ENCODE measurements at regions not wholly inside any gene's neighbourhood (a gene's known extent, or its start where the extent isn't known, plus 50 kb on each side); places are given as distances from the start of the nearest gene placed in this dataset.
A peak's percentile ranks its signal among the peaks of the same experiment; 100 is the strongest.
"Not testable (repeated sequence)": the region's sequence is repeated elsewhere in the genome, so short reads cannot be mapped to it uniquely, and the experiment has no call there.

- H3K4me3 Mint-ChIP-seq, result no peak overlapping the region
- peaks cover 14% of the 10 kb centered on the region for H3K36me3 Mint-ChIP-seq
- peaks cover 26% of the 10 kb centered on the region for H3K4me1 Mint-ChIP-seq
- peak overlapping the region; percentile 90 for H3K27ac Mint-ChIP-seq
- no peak for DNase-seq (ENCODE audit: low spot score in 2 of 2, unreplicated experiment in 2 of 2)
- H3K9me3 Mint-ChIP-seq, result peaks cover 4% of the 10 kb centered on the region
- TF ChIP-seq CTCF (IDR thresholded peaks at IDR 0.05; ENCODE audit: unreplicated experiment), result no peak
- no peaks in the 10 kb centered on the region for H3K27me3 Mint-ChIP-seq (ENCODE audit: low read depth)
Observed at GRCh38 chrX:73979551-73980131, 127.1 kb upstream of the XIST start.

DNA sequence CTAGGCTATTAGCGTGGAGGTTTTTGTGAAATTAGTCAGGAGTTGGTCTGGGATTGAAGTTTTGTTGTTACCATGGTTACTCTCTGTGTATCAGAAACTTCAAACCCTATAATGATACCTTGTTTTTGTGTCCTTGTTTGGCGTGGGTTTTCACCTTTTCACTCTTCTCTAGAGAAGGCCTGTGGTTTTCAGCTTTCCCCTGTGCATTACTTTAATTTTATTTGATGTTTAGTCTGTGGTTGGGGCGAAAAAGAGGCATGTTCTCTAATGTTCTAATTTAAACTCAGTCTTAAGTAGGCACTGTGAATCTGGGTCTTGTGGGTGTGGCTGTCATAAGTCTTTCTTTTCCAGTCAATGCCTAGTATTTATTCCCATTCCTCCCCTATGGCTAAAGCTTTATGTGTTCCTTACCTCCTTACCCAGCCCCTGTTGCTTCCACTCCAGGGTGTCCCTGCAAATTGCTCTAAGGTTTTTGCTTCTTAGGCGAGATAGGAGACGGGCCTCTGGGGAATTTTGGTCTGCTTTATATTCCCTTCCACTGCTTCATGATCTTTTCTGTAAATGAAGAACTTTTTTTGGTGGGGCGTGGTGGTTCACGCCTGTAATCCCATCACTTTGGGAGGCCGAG lies 125.1 kb upstream of the XIST start:
- no peak overlapping the region for H3K4me3 Mint-ChIP-seq
- H3K9me3 Mint-ChIP-seq, result peaks cover 10% of the 10 kb centered on the region
- no peak for DNase-seq (ENCODE audit: low spot score in 2 of 2, unreplicated experiment in 2 of 2)
- no peaks in the 10 kb centered on the region for H3K27me3 Mint-ChIP-seq (ENCODE audit: low read depth)
- TF ChIP-seq CTCF (IDR thresholded peaks at IDR 0.05; ENCODE audit: unreplicated experiment), result no peak
- peaks cover 26% of the 10 kb centered on the region for H3K4me1 Mint-ChIP-seq
- peak overlapping the region; percentile 81 for H3K27ac Mint-ChIP-seq
- H3K36me3 Mint-ChIP-seq, result peaks cover 21% of the 10 kb centered on the region

DNA sequence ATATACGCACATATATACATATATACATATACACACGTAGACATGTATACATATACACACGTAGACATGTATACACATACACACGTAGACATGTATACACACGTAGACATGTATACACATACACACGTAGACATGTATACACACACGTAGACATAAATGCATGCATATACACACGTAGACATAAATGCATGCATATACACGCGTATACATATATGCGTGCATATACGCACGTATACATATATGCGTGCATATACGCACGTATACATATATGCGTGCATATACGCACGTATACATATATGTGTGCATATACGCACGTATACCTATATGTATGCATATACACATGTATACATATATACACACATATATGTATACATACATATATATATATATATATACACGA lies 114.9 kb upstream of the XIST start:
- H3K27ac Mint-ChIP-seq; H3K27me3 Mint-ChIP-seq (ENCODE audit: low read depth); DNase-seq (ENCODE audit: low spot score in 2 of 2, unreplicated experiment in 2 of 2); H3K4me3 Mint-ChIP-seq: not testable (repeated sequence)
- Mint-ChIP-seq H3K9me3 (peaks cover 17% of the 10 kb centered on the region), H3K36me3 (peaks cover 30% of the 10 kb centered on the region), H3K4me1 (peaks cover 16% of the 10 kb centered on the region)

DNA sequence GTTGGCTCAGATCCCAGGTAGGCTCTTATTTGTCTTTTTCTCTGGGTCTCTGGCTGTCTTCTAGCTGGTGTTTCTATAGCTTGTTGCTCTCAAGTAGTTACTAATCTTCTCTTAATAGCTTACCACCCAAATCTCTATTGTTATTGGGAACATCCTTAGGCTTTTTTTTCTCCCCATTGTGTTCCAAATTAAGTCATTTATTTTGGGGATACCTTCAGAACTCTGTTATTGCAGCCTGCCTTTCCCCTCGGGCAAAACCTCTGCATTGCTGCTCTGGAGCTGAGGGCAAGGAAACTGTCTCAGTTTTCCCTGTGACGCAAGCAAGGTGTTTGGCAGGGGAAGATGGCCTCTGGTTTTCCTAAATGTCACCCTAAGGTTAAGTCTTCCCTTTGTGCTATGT lies 113.3 kb upstream of the XIST start:
- peak overlapping the region; percentile 60 for H3K27ac Mint-ChIP-seq
- H3K9me3 Mint-ChIP-seq, result peaks cover 11% of the 10 kb centered on the region
- no peak overlapping the region for H3K4me3 Mint-ChIP-seq
- no peaks in the 10 kb centered on the region for H3K27me3 Mint-ChIP-seq (ENCODE audit: low read depth)
- no peak for DNase-seq (ENCODE audit: low spot score in 2 of 2, unreplicated experiment in 2 of 2)
- TF ChIP-seq CTCF (IDR thresholded peaks at IDR 0.05; ENCODE audit: unreplicated experiment), result no peak
- H3K4me1 Mint-ChIP-seq, result peaks cover 19% of the 10 kb centered on the region
- peaks cover 21% of the 10 kb centered on the region for H3K36me3 Mint-ChIP-seq

DNA sequence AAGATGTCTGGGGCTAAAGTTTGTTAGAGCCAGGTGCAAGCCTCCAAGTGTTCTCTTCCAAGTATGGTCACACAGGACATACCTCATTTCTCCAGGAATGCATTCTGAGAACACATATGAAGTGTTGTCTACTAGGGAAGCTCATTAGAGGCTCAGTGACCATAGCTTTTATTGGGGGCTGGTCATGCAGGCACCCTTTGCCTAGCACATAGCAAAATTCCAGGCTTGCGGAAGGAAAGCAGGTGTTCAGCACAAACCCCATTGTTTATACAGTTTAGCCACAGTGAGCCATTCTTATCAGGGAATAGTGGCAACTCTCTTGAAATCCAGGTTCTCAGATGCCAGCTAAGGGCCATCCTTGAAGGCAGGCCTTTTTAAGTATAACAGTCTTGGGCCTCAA lies 112.1 kb upstream of the XIST start:
- peaks cover 19% of the 10 kb centered on the region for H3K4me1 Mint-ChIP-seq
- no peak for DNase-seq (ENCODE audit: low spot score in 2 of 2, unreplicated experiment in 2 of 2)
- no peak for TF ChIP-seq CTCF (IDR thresholded peaks at IDR 0.05; ENCODE audit: unreplicated experiment)
- H3K27ac Mint-ChIP-seq, result peak overlapping the region; percentile 83
- peaks cover 4% of the 10 kb centered on the region for H3K9me3 Mint-ChIP-seq
- peaks cover 18% of the 10 kb centered on the region for H3K36me3 Mint-ChIP-seq
- H3K27me3 Mint-ChIP-seq (ENCODE audit: low read depth), result no peaks in the 10 kb centered on the region
- H3K4me3 Mint-ChIP-seq, result no peak overlapping the region

GRCh38 chrX:73963682-73964081 lies 111.2 kb upstream of the XIST start:
- H3K4me3 Mint-ChIP-seq, result no peak overlapping the region
- H3K27ac Mint-ChIP-seq, result peak overlapping the region; percentile 83
- DNase-seq (ENCODE audit: low spot score in 2 of 2, unreplicated experiment in 2 of 2), result no peak
- H3K36me3 Mint-ChIP-seq, result peaks cover 18% of the 10 kb centered on the region
- no peaks in the 10 kb centered on the region for H3K27me3 Mint-ChIP-seq (ENCODE audit: low read depth)
- H3K9me3 Mint-ChIP-seq, result no peaks in the 10 kb centered on the region
- no peak for TF ChIP-seq CTCF (IDR thresholded peaks at IDR 0.05; ENCODE audit: unreplicated experiment)
- peaks cover 19% of the 10 kb centered on the region for H3K4me1 Mint-ChIP-seq
